GM21360 (cell line): ENCODE measurements at regions not wholly inside any gene's neighbourhood (a gene's known extent, or its start where the extent isn't known, plus 50 kb on each side); places are given as distances from the start of the nearest gene placed in this dataset.
"Not testable (repeated sequence)": the region's sequence is repeated elsewhere in the genome, so short reads cannot be mapped to it uniquely, and the experiment has no call there.

ENCODE experiments used
- ATAC-seq: cut with Tn5 transposase; IDR thresholded peaks from one replicate; pipeline ENCODE4 v1.9.1; 2021; ENCODE audit warnings: mild to moderate bottlenecking, moderate library complexity; ENCODE audit not compliant: unreplicated experiment

- ATAC-seq = no peak
Measured at GRCh38 chr7:142637240-142637639, 112.0 kb upstream of the PRSS1 start.

DNA sequence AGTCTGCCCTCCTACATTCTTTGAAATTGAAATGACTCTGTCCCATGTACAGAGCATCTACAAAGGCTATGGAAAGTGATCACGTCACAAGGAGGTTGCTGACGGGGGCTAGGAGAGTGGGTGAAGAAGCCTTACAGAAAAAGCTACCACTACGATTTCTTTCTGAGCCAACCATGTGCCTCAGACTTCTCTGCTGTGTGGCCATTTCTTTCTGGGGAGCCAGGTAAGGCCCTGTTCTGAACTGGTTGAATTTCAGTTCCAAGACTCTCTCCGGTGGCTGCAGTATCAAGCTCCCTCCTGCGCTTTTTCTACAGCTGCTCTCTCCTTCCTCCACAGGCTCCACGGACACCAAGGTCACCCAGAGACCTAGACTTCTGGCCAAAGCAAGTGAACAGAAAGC lies 112.5 kb upstream of the PRSS1 start:
- no peak for ATAC-seq

- not testable (repeated sequence) for ATAC-seq
Measured at GRCh38 chr7:142636107-142636506, 113.2 kb upstream of the PRSS1 start.

GRCh38 chr7:142632271-142633134 lies 116.8 kb upstream of the PRSS1 start:
- peak; percentile 94 for ATAC-seq

- ATAC-seq = no peak
Measured at GRCh38 chr7:142629588-142630260, 119.5 kb upstream of the PRSS1 start.

- no peak for ATAC-seq
Measured at GRCh38 chr7:142628945-142629344, 120.3 kb upstream of the PRSS1 start.

- ATAC-seq = not testable (repeated sequence)
Measured at GRCh38 chr7:142627223-142627622, 122.0 kb upstream of the PRSS1 start.

- peak; percentile 89 for ATAC-seq
Measured at GRCh38 chr7:142626420-142627035, 122.7 kb upstream of the PRSS1 start.

DNA sequence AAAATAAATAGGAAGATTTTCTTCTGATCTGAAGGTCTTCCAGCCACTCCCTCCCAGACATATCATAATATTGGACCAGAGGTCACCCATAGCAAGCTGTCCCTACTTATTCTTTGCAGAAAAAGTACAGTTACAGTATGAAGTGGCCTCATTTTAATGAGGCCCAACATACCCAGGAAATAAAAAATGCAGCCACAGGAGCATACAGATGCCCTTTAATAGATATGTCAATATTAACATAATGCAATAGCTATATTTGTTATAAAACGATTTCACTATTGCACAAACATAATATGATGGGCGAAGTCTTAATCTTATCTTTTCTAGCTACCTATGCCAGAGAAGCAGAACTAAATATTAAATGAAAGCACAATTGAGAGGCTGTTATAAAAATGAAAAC lies 124.1 kb upstream of the PRSS1 start:
- ATAC-seq = not testable (repeated sequence)

DNA sequence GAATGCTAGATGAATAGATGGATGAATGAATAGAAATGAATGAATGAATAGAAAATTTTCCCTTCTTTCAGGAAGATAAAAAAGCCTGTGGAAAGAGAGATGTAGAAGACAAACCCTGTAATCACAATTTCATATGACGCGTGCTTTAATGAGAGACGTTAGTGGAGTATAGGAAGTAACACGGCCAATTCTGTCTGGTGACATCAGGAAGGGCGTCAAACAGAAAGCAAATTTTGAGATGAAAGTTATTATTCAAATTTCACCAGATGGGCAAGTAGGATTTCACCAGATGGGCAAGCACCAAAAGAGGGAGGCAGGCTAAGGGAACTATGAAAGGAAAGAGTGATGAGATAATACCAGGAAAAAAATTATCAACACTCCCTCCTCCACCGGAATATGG lies 128.9 kb upstream of the PRSS1 start:
- no peak for ATAC-seq

- no peak for ATAC-seq
Measured at GRCh38 chr7:142618655-142619351, 130.5 kb upstream of the PRSS1 start.

DNA sequence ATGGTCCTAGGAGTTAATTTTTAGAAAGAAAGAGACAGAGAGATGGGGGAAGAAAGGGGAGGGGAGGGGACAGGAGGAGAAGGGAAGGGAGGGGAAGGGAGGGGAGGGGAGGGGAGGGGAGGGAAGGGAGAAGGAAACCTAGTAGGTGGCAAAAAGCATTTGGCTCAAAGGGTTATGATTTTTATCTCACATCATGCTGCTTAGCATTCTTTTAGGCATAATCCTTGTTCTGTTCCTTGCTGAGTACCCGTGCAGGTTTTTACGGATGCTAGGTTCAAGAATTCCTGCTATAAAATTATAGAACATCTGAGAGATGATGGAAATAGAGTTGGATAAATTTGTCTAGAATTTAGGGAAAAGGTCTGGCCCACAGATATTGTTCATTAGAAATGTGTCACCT lies 132.4 kb upstream of the PRSS1 start:
- ATAC-seq = no peak

- no peak for ATAC-seq
Measured at GRCh38 chr7:142616121-142616643, 133.1 kb upstream of the PRSS1 start.

DNA sequence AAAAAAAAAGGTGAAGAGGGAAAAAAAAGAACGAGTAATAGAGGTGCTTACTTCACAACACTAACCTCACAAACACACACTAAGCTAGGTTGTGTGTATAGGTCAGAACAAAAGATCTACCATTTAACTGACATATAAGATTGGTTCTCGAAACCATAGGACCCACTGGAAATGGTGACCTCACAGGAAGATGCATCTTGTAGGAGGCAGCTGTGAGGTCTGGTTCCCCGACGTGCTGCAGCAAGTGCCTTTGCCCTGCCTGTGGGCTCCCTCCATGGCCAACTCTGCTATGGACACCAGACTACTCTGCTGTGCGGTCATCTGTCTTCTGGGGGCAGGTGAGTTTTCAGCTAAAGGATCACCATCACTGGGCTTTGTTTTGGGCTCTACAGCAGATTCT lies 133.8 kb upstream of the PRSS1 start:
- no peak for ATAC-seq

DNA sequence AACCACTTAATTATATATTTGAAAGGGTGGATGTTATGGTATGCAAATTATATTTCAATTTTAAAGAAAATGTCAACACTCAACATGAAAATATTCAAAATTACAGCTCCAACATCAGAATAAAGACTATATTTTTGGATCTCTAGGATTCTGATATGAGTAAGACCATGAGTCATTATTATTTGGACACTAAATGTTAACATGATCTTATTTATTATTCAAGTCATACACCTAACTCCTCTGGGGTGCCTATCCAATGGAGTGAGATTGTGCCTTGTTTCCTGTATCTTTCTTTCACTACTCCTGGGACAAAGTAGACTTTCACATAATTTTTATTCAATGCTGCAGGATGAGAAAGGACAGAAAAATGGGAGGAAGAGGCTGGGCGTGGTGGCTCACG lies 135.2 kb upstream of the PRSS1 start:
- ATAC-seq = no peak

GRCh38 chr7:142612237-142612881 lies 136.9 kb upstream of the PRSS1 start:
- no peak for ATAC-seq

- no peak for ATAC-seq
Measured at GRCh38 chr7:142611566-142612236, 137.6 kb upstream of the PRSS1 start.

DNA sequence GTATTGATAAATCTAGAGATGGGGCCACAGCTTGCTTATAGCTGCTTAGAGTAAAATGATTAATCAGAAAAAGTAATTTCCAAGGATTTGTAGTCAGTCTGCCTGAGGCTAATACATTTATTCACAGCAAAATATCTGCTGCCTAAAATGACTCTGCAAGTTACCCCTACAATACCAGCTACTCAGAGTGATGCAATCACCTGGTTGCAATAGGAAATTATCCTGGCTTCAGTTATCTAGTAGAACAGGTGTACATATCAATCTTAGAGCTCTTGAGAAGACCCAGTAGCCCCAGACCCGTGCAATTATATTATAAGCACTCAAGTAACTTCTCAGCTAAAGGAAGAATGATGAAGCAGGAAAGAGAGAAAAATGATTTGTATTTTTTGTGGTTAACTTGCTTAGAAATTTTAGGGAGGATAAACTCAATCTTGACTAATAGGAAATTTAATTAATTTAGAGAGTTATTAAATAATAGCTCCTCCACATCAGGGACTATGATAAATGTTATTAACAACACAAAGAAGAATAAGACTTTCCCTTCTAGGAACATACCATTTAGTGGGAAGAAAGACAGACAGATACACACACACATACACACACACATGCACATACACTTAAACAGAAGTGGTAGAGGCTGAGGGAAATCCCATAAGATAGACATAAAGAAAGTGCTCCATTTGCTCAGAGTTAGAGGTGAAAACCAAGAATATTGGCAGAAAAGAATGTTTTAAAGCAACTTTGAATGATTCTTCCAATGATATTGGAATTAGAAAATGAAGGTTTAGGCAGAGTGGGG lies 140.4 kb upstream of the PRSS1 start:
- no peak for ATAC-seq

- no peak for ATAC-seq
Measured at GRCh38 chr7:142607351-142607750, 141.9 kb upstream of the PRSS1 start.
